ENCODE measurements at regions not wholly inside any gene's neighbourhood (a gene's known extent, or its start where the extent isn't known, plus 50 kb on each side); places are given as distances from the start of the nearest gene placed in this dataset.

GRCh38 chrX:115946059-115946458, 224.5 kb upstream of the AGTR2 start:
- TF ChIP-seq YY1 (IDR thresholded peaks at IDR 0.05; ENCODE audit: extremely low read depth, insufficient replicate concordance, low read depth, low read length) (no peak), POLR2A (IDR thresholded peaks at IDR 0.05; ENCODE audit: borderline replicate concordance, extremely low read depth, insufficient read depth, insufficient read length) (no peak), CTCF (IDR thresholded peaks at IDR 0.05 in 2 of 3, conservative IDR thresholded peaks at IDR 0.05 in 1 of 3; ENCODE audit: borderline replicate concordance in 1 of 3, insufficient read depth in 1 of 3, low read depth in 2 of 3, low read length in 2 of 3) (no peak), TCF7L2 (IDR thresholded peaks at IDR 0.05; ENCODE audit: borderline replicate concordance, extremely low read depth, insufficient read depth, insufficient read length) (no peak), POLR2AphosphoS5 (IDR thresholded peaks at IDR 0.05; ENCODE audit: low read depth, low read length) (no peak), RAD21 (IDR thresholded peaks at IDR 0.05; ENCODE audit: low read depth) (no peak), CEBPB (IDR thresholded peaks at IDR 0.05; ENCODE audit: low read depth) (no peak)
- TF ChIP-seq, protein P1, sequence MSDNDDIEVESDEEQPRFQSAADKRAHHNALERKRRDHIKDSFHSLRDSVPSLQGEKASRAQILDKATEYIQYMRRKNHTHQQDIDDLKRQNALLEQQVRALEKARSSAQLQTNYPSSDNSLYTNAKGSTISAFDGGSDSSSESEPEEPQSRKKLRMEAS (IDR thresholded peaks at IDR 0.05) = no peak
